ENCODE measurements at regions not wholly inside any gene's neighbourhood (a gene's known extent, or its start where the extent isn't known, plus 50 kb on each side); places are given as distances from the start of the nearest gene placed in this dataset.

- TF ChIP-seq, protein P1, sequence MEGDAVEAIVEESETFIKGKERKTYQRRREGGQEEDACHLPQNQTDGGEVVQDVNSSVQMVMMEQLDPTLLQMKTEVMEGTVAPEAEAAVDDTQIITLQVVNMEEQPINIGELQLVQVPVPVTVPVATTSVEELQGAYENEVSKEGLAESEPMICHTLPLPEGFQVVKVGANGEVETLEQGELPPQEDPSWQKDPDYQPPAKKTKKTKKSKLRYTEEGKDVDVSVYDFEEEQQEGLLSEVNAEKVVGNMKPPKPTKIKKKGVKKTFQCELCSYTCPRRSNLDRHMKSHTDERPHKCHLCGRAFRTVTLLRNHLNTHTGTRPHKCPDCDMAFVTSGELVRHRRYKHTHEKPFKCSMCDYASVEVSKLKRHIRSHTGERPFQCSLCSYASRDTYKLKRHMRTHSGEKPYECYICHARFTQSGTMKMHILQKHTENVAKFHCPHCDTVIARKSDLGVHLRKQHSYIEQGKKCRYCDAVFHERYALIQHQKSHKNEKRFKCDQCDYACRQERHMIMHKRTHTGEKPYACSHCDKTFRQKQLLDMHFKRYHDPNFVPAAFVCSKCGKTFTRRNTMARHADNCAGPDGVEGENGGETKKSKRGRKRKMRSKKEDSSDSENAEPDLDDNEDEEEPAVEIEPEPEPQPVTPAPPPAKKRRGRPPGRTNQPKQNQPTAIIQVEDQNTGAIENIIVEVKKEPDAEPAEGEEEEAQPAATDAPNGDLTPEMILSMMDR (IDR thresholded peaks at IDR 0.05) = no peak
- TF ChIP-seq TP53 (CRISPR knock-in tag; IDR thresholded peaks at IDR 0.05) = no peak
- no peak for TF ChIP-seq EP300 (IDR thresholded peaks at IDR 0.05)
These were observed 96.4 kb upstream of the AMOTL1 start for GRCh38 chr11:94671553-94672366.
